HG03025 (cell line): ENCODE measurements at regions not wholly inside any gene's neighbourhood (a gene's known extent, or its start where the extent isn't known, plus 50 kb on each side); places are given as distances from the start of the nearest gene placed in this dataset.
A peak's percentile ranks its signal among the peaks of the same experiment; 100 is the strongest.
"Not testable (repeated sequence)": the region's sequence is repeated elsewhere in the genome, so short reads cannot be mapped to it uniquely, and the experiment has no call there.

Source experiments
- ATAC-seq: cut with Tn5 transposase; IDR thresholded peaks from one replicate; pipeline ENCODE4 v1.9.1; 2021; ENCODE audit warnings: mild to moderate bottlenecking, moderate library complexity; ENCODE audit not compliant: unreplicated experiment, low FRiP score

DNA sequence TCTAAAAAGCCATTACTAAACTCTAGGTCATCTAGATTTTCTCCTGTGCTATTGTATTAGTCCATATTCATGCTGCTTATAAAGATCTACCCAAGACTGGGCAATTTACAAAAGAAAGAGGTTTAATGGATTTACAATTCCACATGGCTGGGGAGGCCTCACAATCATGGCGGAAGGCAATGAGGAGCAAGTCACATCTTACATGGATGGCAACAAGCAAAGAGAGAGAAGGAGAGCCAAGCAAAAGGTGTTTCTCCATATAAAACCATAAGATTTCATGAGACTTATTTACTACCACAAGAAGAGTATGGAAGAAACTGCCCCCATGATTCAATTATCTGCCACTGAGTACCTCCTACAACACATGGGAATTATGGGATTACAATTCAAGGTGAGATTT is 69.6 kb upstream of the CCDC6 start:
- not testable (repeated sequence) for ATAC-seq

DNA sequence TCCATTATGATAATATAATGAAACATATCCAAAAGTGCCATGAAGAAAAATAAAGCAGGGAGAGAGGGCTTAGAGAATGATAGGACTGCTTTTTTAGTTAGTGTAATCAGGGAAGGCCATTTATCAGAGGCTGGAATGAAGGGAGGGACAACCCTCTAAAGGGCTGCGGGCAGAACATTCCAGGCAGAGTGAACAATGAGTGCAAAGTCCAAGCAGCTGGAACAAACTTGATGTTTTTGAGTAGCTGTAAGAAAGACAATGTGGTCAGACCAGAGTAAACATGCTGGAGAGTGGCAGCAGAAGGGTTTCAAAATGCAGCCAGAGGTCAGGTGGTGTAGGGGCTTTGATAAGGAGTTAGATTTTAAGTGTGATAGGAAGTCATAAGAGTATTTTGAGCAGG is 65.6 kb upstream of the CCDC6 start:
- no peak for ATAC-seq

DNA sequence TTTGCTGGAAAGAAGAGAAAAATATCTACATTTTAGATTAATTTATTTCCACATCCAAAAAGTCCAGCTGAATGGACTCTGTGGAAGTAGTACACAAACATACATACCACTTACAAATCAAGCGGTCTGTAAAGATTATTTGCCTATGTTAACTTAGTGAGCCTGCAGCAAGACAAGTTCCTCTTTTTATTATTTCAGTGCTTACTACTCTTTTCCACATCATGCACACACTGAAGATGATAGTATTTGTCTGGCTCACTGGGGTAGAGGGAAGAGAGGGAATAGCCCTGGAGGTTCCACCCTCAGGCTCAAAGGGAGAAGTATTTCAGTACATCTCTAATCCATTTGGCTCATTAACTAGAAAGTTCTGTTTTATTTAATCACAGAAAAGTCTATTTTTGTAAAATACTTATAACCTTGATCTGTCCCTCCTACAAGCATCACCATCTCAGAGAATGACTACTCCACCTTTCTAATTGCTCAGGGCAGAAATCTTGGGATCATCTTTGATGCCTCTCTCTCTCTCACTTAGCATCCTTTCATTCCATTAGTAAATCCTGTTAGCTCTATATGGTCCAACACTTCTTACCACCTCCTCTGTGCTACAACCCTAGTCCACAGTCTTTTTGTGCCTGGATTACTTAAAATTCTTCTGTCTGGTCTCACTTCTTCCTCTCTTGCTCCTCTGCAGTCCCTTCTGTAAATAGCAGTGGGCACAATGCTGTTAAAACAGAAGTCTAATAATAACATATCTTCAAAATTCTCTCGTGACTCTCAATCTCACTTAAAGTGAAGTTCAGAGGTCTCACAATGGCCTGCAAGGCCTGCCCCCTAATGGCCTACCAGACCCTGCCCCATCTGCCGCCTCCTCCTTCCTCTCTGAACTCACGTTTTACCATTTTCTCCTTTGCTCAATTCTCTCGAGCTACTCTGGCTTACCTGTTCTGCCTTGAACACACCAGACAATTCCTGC is 64.3 kb upstream of the CCDC6 start:
- ATAC-seq, result peak; percentile 68

DNA sequence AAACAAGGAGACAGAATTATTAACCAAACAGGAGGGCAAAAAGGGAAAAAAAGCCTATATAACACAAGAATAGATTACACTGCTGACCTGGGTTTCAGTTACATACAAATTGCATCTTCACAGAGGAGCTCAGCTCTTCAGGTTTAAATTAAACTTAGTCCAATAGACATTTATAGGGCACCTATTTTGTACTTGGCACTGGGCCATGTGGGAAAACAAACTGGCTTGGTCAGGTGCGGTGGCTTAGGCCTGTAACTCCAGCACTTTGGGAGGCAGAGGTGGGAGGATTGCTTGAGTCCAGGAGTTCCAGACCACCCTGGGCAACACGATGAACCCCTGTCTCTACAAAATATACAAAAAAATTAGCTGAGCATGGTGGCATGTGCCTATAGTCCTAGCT is 62.3 kb upstream of the CCDC6 start:
- ATAC-seq, result no peak

- ATAC-seq, result no peak
Observed at GRCh38 chr10:59967079-59967478, 60.7 kb upstream of the CCDC6 start.

DNA sequence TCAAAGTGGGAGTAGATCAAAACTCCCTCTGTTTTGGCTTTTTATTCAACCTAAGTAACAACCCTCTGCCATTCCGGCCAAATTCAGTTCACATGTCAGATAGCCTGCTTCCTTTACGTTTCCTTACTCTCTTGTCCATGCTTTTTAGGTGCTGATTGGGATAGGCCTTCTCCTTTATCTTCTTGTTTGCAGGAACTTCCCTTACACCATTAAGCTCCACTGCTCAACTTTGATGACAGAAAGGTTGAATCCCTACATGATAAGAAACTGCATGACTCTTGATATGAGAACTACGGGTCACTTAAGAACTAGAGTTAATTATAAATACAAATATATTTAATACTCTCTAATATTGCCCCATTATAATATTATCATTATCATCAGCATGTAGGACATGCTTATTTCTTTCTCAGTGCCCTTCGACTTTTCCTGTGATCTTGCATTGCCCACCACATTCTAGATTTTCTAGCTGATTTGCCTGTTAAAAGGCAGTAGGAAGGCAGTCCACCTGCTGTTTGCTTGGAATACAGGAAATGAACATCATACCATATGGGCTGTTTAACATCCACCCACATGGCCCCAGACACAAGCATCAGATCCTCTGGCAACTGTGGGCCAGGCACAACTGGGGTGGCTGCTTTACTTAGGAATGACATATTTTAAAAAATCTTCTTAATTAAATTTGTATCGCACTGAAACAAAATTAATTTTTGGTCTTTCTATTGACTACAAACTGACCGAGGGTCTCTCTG is 59.7 kb upstream of the CCDC6 start:
- no peak for ATAC-seq

DNA sequence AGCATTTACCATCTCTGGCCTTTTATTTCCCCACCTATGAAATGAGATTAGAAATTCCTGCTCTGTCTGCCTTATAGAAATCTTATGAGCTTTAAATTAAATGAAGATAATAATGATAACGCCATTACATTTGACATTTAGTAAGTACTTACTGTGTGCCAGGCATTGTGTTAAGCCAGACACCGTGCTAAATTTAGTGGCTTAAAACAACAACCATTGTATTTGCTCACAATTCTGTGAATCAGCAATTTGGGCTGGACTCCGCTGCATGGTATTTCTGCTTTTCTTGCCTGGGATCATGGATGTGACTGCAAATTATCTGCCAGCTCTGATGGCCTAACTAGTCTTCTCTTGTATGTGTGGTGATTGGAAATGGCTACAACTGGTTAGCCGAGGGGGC is 56.4 kb upstream of the CCDC6 start:
- no peak for ATAC-seq

GRCh38 chr10:59960751-59961150 is 54.4 kb upstream of the CCDC6 start:
- no peak for ATAC-seq

GRCh38 chr10:59959504-59960018 is 53.2 kb upstream of the CCDC6 start:
- no peak for ATAC-seq

- ATAC-seq, result no peak
Observed at GRCh38 chr10:59958882-59959281, 52.5 kb upstream of the CCDC6 start.

- no peak for ATAC-seq
Observed at GRCh38 chr10:59957975-59958374, 51.6 kb upstream of the CCDC6 start.
